HL-60/S4 treated with phorbol 12-myristate 13-acetate at 8.2 ng/mL for 4 days and 3 days (cell line): ENCODE measurements at regions not wholly inside any gene's neighbourhood (a gene's known extent, or its start where the extent isn't known, plus 50 kb on each side); places are given as distances from the start of the nearest gene placed in this dataset.

Experiments
- in situ Hi-C: fragments of 300-500 bp; cut with MboI; formaldehyde crosslinking; loops from 2 replicates; pipeline ENCODE4 v1.15.0; 2022; ENCODE audit warnings: low sequenced_read_pairs

DNA sequence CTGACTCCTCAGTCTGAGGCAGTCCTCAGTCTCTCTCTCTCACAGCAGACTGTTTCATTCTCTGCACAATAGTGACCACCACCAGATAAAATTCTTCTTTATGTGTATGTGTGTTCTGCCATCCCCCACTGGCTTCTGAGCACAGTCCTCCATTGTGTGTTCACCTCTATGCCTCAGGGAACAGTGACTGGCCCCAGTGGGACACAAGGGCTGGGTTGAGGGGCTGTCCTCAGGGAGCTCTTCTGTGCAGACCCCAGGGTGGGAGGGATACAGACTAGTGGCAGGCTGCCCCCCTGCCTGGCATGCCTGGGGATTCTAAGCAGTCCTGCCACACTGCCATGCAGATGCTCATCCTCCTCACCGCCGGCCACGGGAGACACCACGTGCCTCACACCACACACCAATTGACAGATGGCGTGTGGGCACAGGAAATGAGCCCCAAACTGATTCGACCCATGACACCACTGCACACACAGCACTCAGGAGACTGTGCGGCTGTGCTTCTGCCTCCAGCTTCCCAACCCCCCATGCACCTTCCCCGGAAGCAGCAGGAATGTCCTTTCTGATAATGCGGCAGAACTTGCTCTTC lies 237.6 kb upstream of the CHRNA7 start:
- in situ Hi-C loops, result no loop called here

DNA sequence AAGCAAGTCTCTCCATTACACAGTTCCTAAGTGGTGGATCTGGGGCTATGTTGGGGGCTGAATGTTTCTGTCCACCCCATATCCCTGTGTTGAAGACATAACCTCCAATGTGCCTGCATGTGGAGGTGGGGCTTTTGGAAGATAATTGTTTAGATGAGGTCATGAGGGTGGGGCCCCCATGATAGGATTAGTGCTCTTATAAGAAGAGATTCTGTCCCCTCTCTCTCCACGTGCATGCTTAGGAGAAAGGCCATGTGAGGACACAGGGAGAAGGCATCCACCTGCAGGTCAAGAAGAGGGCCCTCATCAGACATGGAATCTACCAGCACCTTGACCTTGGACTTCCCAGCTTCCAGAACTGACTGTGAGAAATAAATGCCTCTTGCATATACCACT lies 231.0 kb upstream of the CHRNA7 start:
- in situ Hi-C loops, result no loop called here

DNA sequence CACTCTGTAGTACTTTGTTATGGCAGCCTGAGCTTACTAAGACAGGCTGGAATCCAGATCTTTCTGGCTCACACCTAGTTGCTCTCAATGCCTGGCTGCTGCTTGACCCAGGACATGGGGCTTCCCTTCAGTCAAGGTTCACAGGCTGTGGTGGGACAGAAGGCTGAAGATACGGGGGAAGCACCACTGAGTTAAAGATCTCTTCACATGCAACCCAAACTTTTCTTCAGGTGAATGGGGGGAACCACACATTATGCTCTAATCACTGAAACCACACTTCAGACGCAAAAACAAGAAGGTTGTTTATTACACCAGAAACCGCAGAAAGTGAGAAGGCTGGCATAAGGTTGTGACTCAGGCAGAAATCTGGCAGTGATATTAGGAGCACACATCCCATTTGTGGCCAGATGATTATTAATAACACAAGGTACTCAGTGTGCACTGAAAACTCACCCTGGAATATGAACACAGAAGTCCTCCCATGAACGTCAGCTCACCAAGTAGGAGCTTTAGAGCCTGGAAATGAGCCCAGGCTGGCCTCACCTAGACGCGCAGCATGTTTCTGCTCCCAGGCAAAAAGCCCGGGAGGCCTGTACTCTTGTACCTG lies 230.5 kb upstream of the CHRNA7 start:
- in situ Hi-C loops, result no loop called here

DNA sequence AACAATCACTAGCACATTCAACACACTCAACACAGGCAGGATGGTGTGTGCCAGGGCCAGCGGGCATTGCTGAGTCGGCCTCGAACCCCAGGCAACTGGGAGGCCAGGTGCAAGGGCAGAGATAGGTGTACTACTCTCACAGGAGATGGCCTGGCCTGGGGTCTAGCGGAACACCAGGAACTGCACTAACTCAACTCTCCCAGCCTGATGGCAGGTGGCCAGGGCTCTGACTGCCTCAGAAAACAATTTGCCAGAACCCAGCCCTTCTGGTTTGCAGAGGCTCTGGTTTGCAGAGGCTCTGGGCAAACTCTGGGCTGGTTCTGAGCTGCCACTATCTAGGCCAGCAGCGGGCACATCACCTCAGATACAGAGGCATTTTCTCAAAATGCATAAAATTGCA lies 229.2 kb upstream of the CHRNA7 start:
- in situ Hi-C loops, result no loop called here

DNA sequence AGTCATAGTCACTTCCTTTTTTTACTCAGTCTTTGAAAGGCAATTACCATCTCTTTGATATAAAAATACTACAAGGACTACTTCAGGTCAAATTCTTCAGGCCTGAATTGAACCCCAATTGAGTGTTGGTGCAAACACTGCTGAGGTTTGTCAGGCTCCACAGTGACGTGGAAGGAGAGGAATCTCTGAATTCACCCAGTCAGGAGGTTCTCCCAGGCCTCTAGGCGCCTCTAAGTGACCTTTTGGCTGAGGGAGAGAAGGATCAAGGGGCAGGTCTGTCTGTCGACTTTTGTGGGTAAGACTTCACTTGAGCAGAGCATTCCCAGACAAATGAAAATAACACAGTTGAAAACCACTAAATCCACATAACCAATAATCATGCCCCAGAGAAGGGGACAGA lies 227.6 kb upstream of the CHRNA7 start:
- in situ Hi-C loops, result no loop called here

DNA sequence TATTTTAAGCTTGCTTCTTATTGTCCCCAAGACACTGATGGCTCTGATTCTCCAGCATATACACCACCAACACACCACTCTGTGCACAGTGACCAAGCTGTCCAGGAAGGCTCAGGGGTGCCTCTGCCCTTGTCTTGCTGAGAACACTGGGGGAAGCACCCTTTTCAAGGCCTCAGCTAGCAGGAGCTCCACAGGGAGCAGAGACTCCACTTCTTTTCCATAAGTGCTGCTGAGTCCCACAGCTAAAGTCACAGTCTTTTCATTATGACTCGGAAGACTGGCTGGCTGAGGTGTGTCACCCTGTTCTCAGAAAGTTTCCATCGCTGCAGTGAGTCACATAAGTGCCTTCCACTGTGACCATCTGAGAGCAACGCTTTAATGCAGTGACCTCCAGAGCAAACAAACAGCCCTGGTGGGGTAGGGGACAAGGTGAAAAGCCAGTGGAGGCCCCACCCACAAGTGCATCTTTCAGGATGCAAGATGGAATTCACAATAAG lies 226.9 kb upstream of the CHRNA7 start:
- in situ Hi-C loops, result no loop called here

DNA sequence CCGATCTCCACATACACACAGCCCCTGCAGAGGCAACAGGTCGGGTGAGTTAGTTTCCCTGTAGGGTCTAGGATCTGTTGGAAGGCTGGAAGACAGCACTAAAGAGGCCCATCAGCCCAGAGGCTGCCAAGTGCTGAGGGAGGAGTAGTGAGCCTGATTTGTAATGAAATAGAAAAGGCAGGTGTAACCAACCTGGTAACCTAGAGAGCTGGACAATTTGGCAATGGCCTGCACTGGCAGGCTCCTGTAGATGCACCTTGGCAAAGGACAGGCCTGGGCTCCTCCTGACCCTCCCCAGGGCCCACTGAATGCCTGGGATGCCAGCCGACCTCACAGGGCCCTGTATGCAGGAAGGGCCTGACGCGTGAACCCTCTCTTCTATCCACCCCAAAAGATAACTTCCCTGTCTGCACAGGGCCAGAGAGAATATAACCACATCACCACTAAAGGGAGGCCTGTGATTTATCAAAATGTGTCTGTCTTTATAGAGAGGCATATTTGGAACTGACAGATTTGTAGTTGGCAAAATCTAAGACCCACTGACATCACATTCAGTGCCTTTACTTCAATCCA lies 225.1 kb upstream of the CHRNA7 start:
- in situ Hi-C loops, result no loop called here

DNA sequence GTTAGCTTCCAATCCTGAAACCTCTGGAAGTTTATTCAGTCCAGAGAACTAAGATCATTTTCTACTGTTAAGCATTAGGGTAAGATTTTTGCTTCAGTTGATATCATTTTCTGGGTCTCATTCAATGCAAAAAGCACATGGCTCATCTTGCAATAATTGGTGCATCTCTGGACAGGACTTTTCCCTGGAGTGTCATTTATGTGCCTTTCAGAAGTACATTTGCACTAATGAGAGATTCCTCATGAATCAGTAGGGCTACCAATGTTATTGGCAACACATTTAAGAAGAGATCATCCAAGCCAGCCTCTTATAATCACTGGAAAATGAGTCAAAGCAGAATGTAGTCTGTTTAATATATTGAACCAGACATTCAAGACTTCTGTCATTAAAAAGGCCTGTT lies 224.2 kb upstream of the CHRNA7 start:
- in situ Hi-C loops, result no loop called here

DNA sequence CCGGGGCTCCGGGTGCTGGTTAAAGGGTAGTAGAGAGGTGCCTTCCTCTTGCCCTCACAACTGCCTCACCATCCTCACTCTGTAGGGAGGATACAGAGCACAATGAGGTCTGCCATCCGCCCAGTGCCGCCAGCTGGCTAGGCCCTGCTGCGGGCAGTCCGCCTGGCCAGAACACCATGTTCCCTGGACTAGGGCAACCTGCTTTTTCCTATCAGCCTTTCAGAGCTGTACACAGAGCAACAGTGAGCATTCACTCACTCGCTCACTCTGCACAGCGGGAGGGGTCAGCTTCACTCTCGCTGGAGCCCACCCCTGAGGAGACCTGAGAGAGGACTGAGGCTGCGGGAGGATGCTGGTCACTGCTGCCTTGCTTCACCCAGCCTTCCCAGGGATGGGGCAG lies 218.7 kb upstream of the CHRNA7 start:
- in situ Hi-C loops, result no loop called here

DNA sequence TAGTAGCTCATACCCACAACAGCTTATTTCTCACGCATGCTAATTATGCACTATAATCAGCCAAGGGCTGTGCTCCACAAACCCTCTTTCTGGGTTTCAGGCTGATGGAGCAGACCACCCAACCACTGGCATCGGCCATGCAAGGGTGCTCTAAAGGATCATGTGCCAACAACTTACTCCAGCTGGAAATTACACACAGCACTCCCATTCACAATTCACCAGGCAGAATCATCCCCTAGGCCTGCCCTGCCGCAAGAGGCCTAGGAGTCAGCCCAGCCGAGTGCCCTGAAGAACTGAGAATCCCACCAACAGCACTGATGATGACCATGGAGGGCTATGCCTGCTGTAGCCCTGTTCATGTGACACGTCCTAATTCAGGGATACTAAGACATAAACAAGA lies 216.2 kb upstream of the CHRNA7 start:
- in situ Hi-C loops, result no loop called here

DNA sequence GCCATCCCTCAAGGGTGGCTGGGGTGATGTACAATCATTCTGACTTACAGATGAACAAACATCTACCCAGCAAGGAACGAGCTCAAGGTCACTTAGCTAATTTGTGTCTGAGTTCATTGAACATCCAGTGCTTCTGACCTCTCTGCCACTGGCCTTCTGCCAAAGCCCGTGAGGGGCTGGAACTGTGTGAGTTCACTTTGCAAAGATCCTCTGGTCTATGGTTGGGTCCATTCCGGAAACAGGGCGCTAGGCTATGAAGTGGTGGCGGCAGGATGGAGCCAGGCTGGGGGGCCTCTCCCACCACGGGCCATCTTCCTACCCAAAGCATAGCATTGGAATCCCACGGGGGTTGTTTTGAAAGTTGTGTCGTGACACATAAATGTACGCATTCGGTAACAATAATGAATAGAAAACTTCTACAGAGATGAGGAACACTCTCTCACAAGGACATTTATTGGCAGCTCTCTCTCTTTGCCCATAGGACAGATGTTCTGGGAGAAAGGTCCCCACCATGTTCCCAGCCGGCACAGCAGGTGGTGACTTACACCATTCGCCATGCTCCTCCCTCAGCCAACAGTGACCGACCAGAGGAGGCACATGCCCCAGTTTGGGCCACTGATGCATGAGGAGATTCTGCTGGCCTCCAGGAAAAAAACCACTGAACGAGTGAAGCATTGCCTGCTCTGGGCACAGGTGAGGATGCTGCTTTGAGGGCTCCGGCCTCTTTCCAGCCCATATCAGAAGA lies 214.7 kb upstream of the CHRNA7 start:
- in situ Hi-C loops, result no loop called here

DNA sequence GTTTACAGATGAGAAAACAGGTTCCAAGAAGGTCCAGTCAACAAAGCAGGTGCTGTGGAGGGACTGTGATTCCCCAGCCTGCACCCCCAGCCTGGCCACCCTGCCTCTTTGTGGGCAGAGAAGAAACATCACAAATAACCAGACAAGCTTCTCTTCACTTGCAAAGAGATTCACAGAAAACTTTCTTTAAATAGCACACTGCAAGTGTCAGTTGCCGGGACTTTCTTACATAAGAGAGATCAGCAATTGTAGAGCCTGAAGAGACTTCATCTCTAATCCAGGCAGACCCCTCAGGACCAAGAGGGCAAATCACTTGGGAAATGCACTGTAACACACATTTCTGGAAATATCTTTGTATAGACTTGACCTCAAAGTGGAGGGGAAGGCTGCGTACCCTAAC lies 207.9 kb upstream of the CHRNA7 start:
- in situ Hi-C loops, result no loop called here

DNA sequence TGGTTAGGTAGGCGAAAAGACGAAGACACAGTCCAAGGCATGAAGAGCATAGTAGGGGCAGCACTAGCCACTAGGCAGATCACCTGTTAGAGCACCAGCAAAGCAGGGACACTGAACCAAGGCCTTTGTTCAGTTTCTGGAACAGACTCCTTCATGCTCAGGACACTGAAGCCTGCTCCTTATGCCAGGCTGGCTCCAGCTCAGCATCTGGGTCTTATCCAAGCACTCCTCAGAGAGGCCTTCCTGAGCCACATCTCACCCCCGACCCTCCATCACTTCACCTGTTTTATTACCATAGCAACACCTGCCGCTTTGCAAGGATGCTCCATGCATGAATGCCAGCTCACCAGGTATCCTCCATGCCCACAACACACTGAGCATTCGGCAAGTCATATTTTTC lies 206.3 kb upstream of the CHRNA7 start:
- in situ Hi-C loops, result no loop called here

DNA sequence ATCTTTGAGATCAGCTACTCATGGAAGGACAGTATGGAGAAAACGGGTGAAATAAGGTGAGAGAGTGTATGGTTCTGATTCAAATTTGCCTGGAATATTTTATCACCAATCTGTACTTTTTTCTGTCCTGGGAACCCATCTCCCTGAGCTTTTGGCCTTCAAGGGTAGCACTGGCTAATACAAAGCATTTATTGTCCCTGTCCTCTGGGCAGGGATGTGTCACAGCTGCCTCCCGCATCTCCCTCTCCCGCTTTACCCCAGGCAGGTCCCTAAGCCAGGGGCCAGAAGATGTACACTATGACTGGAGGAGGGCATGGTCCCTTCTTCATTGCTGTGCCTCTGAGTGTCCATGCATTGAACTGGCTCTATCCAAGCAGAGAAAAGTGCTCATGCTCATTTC lies 201.7 kb upstream of the CHRNA7 start:
- in situ Hi-C loops, result no loop called here

DNA sequence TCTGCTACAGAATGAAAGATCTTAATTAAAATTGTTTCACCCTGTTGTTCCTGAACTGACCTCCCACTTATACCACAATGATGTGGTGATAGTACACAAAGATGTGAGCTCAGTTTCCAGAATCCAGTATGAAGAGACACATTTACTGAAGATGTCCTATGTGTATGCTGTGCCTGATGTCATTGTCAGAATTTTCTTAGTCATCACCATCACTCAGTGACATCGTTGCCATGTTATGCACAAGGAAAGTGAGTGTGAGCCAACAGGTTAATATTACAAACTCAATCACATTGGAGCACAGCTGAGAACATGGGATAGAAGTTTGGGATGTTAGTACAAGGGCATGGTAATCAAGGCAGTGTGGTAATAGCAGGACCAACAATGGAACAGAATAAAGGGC lies 199.7 kb upstream of the CHRNA7 start:
- in situ Hi-C loops, result no loop called here

DNA sequence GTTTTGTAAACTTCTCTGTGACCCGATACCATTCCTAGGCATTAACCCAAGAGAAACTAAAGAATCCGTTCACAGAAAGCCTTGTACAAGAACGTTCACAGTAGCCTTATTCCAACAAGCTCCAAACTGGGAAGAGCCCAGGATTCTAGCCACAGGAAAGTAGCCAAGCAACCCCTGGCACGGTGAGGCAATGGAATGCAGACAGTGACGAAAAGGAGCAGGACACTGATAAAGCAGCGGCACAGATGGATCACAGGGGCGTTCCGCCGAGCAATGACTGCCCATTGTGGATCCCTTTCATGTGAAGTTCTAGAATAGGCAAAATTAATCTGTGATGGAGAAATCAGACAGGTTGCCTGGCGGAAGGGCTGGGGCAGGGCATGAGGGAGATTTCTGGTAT lies 198.7 kb upstream of the CHRNA7 start:
- in situ Hi-C loops, result no loop called here

DNA sequence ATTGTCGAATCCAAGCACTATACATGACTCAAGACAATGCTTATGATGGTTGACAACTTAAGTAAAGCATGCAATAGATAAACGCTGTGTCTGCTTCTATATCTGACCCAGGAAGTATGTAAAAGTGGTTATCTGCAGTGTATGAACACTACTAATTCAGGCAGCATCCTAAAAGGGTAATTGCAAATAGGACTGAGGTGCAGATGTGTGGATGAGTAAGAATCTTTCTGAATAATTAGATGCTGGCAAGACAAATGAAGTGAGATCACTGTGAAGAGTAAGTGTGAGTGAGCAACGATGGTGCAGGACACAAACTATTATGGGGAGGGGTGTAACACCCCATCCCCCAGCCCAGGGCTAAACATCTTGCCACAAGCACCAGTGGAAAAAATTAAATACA lies 195.7 kb upstream of the CHRNA7 start:
- in situ Hi-C loops, result no loop called here

DNA sequence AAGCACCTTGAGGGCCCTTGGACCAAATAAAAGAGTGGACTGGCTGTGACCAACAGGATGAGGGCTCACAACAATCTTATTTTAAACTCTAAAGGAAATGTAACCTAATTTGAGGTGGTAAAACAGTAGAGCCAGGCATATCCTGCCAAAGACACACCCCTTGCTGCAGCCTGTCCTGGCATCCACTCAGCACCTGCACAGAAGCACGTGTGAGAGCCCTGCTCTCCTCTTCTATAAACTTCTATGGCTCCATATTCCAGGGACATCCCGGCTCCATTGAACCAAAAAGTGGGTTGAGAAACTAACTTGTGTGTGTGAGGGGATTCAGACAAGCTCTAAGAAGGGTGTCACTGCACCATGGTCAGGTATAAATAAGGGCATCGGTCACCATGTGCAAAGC lies 190.9 kb upstream of the CHRNA7 start:
- in situ Hi-C loops, result no loop called here

DNA sequence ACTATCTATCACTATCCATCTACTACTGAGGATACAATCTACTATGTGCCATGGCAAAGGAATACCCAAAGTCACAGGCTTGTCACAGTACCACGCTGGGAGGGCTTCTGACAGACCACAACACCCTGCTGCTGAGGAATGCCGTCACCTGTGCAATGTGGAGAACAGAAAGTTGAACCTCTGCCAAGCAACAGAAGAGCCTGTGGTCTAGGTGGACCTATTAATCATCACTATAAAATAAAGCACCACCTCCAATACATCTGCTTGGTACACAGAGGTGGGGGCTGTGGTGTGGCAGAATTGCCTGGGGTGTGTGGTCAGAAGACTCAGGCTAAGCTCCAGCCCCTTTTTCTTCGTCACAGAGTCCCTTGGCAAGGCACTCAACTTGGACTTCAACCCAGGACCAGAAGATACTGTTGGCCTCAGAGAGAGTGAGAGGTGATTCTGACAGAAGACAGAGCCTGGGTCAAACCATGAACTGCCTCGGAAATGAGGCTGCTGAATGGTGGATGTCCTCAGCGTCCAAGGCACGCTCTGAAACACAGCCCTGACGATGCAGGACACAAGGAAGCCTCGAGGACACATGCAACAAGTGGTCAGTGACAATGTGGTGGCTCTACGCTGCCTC lies 189.4 kb upstream of the CHRNA7 start:
- in situ Hi-C loops, result no loop called here

DNA sequence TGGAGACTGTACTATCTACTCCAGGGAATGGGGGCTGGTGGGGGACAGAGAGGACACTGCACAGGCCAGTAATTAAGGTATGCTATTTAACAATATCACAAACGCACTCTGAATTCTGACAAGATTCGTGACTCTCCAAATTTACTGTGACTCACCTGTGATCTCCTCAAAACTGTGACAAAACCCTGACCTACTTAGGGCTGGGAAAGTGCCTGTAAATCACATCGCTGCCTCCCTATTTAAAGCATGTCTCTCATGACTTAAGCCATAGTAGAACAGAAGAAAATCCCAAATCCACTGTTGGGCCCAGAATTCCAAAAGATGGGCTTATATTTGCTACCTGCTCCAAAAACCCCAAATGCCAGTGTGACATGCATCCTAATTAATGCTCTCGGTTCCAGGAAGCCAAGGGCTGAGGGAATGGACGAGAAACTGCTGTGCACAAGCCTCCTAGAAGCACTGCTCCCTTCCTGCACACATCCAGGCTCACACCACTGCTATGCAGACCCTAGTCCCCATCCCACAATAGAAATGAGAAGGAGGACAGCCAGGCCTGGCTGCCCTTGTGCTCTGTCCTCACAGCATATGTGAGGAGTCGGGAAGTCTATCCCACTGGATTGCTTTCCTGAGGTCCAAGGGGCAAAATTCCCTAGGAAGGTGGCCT lies 187.7 kb upstream of the CHRNA7 start:
- in situ Hi-C loops, result no loop called here

DNA sequence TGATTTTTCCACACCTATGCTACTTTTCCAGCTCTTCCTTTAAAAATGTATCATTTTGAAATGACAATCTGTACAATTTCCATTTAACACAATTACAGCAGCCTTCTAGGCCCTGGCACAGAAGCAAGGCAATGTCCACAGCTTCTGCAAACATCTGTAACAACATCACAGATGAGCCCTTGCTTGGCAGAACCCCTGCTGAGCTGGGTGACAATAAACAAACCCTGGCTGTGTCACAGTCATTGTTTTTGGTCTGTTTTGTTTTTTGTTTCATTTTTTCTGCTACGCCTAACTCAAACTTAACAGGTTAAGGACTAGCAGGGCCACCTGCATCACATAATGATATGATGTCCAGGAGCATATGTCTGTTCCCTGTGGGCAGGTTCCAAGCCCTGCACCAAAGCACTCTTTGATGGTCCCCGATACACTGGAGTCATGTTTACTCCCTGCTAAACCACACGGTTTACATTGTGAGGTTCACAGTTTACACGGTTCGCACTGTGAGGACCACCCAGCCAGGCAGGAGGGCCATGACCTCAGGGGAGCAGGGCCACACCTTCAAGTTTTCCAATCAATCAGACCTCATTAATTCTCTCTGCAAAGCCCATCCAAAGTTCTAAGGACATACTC lies 186.8 kb upstream of the CHRNA7 start:
- in situ Hi-C loops, result no loop called here
